ENCODE measurements at regions not wholly inside any gene's neighbourhood (a gene's known extent, or its start where the extent isn't known, plus 50 kb on each side); places are given as distances from the start of the nearest gene placed in this dataset.

DNA sequence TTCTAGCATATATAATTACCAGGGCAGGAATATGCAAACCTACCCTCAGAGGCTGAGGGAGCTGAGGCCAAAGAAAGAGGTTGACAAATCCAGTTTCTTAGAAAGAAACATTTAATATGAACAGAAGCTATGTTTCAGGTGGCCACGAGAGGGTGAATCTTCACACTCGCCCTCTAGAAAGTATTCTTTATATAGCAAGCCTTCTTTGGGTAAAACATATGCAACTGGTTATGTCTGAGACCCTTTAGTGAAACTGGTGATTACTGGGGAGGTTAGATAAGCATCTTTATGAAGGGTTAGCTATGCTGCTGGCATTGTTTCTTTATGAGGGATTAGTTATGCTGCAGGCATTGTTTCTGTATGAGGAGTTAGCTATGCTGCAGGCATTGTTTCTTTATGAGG is 50.7 kb upstream of the GOLGA6L2 start:
- no peak overlapping the region for H3K4me3 ChIP-seq (ENCODE audit: control insufficient read depth in 2 of 3, extremely low read depth in 1 of 3, insufficient read depth in 2 of 3, low read depth in 1 of 3, low read length in 3 of 3)
- no peak overlapping the region for H3K4me2 ChIP-seq (ENCODE audit: control insufficient read depth, extremely low read depth, insufficient read depth, low read depth, low read length)
- no peaks in the 10 kb centered on the region for H3K9me1 ChIP-seq (ENCODE audit: control insufficient read depth, extremely low read depth, insufficient read depth, low read length)
- H3K9me3 ChIP-seq (ENCODE audit: control insufficient read depth, low read depth, low read length): no peaks in the 10 kb centered on the region
- H4K20me1 ChIP-seq (ENCODE audit: control insufficient read depth, extremely low read depth, insufficient read depth, low read length): no peaks in the 10 kb centered on the region
- no peak for FAIRE-seq
- no peaks in the 10 kb centered on the region for H3K4me1 ChIP-seq (ENCODE audit: control insufficient read depth, extremely low read depth, insufficient read depth, low read length)
- no peak for DNase-seq (ENCODE audit: low read depth, low spot score)
- no peaks in the 10 kb centered on the region for H3K27me3 ChIP-seq (ENCODE audit: control insufficient read depth, extremely low read depth, insufficient read depth, low read length)
- H2AFZ ChIP-seq (ENCODE audit: control insufficient read depth, low read length): no peak overlapping the region
- no peaks in the 10 kb centered on the region for H3K79me2 ChIP-seq (ENCODE audit: control insufficient read depth, insufficient read depth, low read length)
- dilution Hi-C loops (cut with MboI; ENCODE audit: extremely low pct_ligation_motif_present, low sequenced_read_pairs): no loop called here
- H3K9ac ChIP-seq (ENCODE audit: control insufficient read depth, extremely low read depth, insufficient read depth, low read length): no peak overlapping the region
- H3K36me3 ChIP-seq (ENCODE audit: control insufficient read depth in 2 of 2, extremely low read depth in 1 of 2, insufficient read depth in 2 of 2, low read length in 2 of 2): no peaks in the 10 kb centered on the region
- TF ChIP-seq, protein P1, sequence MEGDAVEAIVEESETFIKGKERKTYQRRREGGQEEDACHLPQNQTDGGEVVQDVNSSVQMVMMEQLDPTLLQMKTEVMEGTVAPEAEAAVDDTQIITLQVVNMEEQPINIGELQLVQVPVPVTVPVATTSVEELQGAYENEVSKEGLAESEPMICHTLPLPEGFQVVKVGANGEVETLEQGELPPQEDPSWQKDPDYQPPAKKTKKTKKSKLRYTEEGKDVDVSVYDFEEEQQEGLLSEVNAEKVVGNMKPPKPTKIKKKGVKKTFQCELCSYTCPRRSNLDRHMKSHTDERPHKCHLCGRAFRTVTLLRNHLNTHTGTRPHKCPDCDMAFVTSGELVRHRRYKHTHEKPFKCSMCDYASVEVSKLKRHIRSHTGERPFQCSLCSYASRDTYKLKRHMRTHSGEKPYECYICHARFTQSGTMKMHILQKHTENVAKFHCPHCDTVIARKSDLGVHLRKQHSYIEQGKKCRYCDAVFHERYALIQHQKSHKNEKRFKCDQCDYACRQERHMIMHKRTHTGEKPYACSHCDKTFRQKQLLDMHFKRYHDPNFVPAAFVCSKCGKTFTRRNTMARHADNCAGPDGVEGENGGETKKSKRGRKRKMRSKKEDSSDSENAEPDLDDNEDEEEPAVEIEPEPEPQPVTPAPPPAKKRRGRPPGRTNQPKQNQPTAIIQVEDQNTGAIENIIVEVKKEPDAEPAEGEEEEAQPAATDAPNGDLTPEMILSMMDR (optimal IDR thresholded peaks at IDR 0.05 in 1 of 3, IDR thresholded peaks at IDR 0.05 in 1 of 3, conservative IDR thresholded peaks at IDR 0.05 in 1 of 3; ENCODE audit: extremely low read depth in 1 of 3, insufficient read depth in 2 of 3, low read length in 3 of 3): peak in 1 of 3 experiments; percentile 39
- TF ChIP-seq EZH2 (IDR thresholded peaks at IDR 0.05; ENCODE audit: low read length): no peak
- no peak overlapping the region for H3K27ac ChIP-seq (ENCODE audit: control insufficient read depth, insufficient read depth, low read length)

All from keratinocyte (primary cell).